GM12878 (cell line): ENCODE measurements at regions not wholly inside any gene's neighbourhood (a gene's known extent, or its start where the extent isn't known, plus 50 kb on each side); places are given as distances from the start of the nearest gene placed in this dataset.

Experiments
- ATAC-seq: fragments of 200-7000 bp; cut with Tn5 transposase; 3 replicates; pipeline ENCODE4 v1.9.1; 2020; ENCODE audit warnings: mild to moderate bottlenecking, moderate library complexity
- BruUV-seq: library from RNA; stranded (reverse); fragments of 400-500 nt; replicated peaks from 2 replicates; lab custom pipeline; 2021; lab: Mats Ljungman, UMichigan
- CTCF ChIA-PET: fragments of 300-600 bp; sonication (Branson Sonifier 250); formaldehyde crosslinking; extraction: SDS; loops from one replicate; lab custom pipeline; 2021; ENCODE audit warnings: inconsistent platforms; lab: Yijun Ruan, JAX
- POLR2A ChIA-PET: fragments of 350-600 bp; formaldehyde crosslinking; extraction: SDS; loops from one replicate; lab custom pipeline; 2021; ENCODE audit warnings: inconsistent platforms; lab: Charles Lee
- RAD21 ChIA-PET: fragments of 300-600 bp; sonication (Branson Sonifier 250); formaldehyde crosslinking; loops from one replicate; lab custom pipeline; 2023; ENCODE audit warnings: antibody characterized with exemption; ENCODE audit not compliant: unreplicated experiment; lab: Charles Lee
- SMC1A ChIA-PET: fragments of 300-600 bp; sonication (Branson Sonifier 250); formaldehyde crosslinking; loops from one replicate; lab custom pipeline; 2023; ENCODE audit not compliant: unreplicated experiment, uncharacterized antibody; lab: Charles Lee
- DNase-seq: peaks from one replicate; pipeline ENCODE4 v3.0.0-alpha.2; 2011; ENCODE audit warnings: low read depth, low spot score
- FAIRE-seq: peaks from 3 replicates; lab custom pipeline; 2011; peaks lifted over from hg19 to GRCh38; lab: Jason Lieb, UNC
- H2AFZ ChIP-seq: 2 replicates; pipeline ENCODE4 v1.6.0; 2011; ENCODE audit warnings: low read depth, low read length, control low read depth; ENCODE audit not compliant: control insufficient read depth
- H3K27ac ChIP-seq: 2 replicates; pipeline ENCODE4 v1.5.1; 2011; ENCODE audit warnings: control low read depth; ENCODE audit not compliant: control insufficient read depth, insufficient read depth
- H3K27me3 ChIP-seq, 2 experiments: replicated peaks in 1 of 2; 2 replicates each; pipeline versions ENCODE4 v1.6.0 to v1.6.1; 2011; ENCODE audit warnings: low read length in 1 of 2; ENCODE audit not compliant: control insufficient read depth in 2 of 2, insufficient read depth in 2 of 2
- H3K36me3 ChIP-seq, 2 experiments: 2 replicates each; pipeline ENCODE4 v1.5.1; 2011; ENCODE audit warnings: low read length in 1 of 2; ENCODE audit not compliant: control insufficient read depth in 2 of 2, insufficient read depth in 2 of 2
- H3K4me1 ChIP-seq: 2 replicates; pipeline ENCODE4 v1.6.1; 2011; ENCODE audit warnings: mild to moderate bottlenecking, low read length, moderate library complexity, mixed read lengths; ENCODE audit not compliant: control insufficient read depth, insufficient read depth
- H3K4me2 ChIP-seq: 2 replicates; pipeline ENCODE4 v1.6.0; 2011; ENCODE audit warnings: control low read depth; ENCODE audit not compliant: control insufficient read depth, insufficient read depth
- H3K4me3 ChIP-seq: fragments of 200-600 bp; sonication (generic); 2 replicates; pipeline ENCODE4 v1.5.1; 2016
- H3K79me2 ChIP-seq: 2 replicates; pipeline ENCODE4 v1.6.0; 2011; ENCODE audit warnings: low read length; ENCODE audit not compliant: control insufficient read depth, insufficient read depth
- H3K9ac ChIP-seq: 2 replicates; pipeline ENCODE4 v1.8.0; 2011; ENCODE audit warnings: low read length, control low read depth, mixed read lengths; ENCODE audit not compliant: control insufficient read depth, insufficient read depth
- H3K9me3 ChIP-seq: replicated peaks from 3 replicates; pipeline ENCODE4 v1.5.1; 2011; ENCODE audit warnings: mild to moderate bottlenecking, low read length; ENCODE audit not compliant: control insufficient read depth, insufficient read depth
- H4K20me1 ChIP-seq: 2 replicates; pipeline ENCODE4 v1.6.0; 2011; ENCODE audit not compliant: control insufficient read depth, insufficient read depth
- CREB1 ChIP-seq: IDR thresholded peaks from 2 replicates; pipeline ENCODE4 v1.6.1; 2012; ENCODE audit warnings: low read depth, mild to moderate bottlenecking, inconsistent platforms
- CTCF ChIP-seq, 3 experiments: IDR thresholded peaks in 2 of 3; conservative IDR thresholded peaks in 1 of 3; 2 replicates each; pipeline ENCODE4 v1.5.1; 2011; ENCODE audit warnings: low read depth in 3 of 3, low read length in 3 of 3, mild to moderate bottlenecking in 3 of 3, control low read depth in 2 of 3, moderate library complexity in 2 of 3, inconsistent platforms in 1 of 3, mixed read lengths in 1 of 3; ENCODE audit not compliant: control insufficient read depth in 2 of 3, insufficient read depth in 1 of 3; ENCODE audit errors: extremely low read depth in 1 of 3
- DPF2 ChIP-seq: fragments of 450-650 bp; IDR thresholded peaks from 2 replicates; pipeline ENCODE4 v1.6.1; 2017; ENCODE audit warnings: mild to moderate bottlenecking
- GABPA ChIP-seq: IDR thresholded peaks from 2 replicates; pipeline ENCODE4 v1.6.1; 2014; ENCODE audit warnings: antibody characterized with exemption, low read depth, mild to moderate bottlenecking, inconsistent platforms
- IRF4 ChIP-seq: IDR thresholded peaks from 2 replicates; pipeline ENCODE4 v1.6.1; 2011; ENCODE audit warnings: low read depth, low read length
- NR2C1 ChIP-seq: fragments of 450-650 bp; IDR thresholded peaks from 2 replicates; pipeline ENCODE4 v1.6.1; 2017; ENCODE audit warnings: antibody characterized with exemption, mild to moderate bottlenecking, moderate library complexity
- RUNX3 ChIP-seq: IDR thresholded peaks from 2 replicates; pipeline ENCODE4 v1.6.1; 2012; ENCODE audit warnings: low read length, inconsistent platforms
- SIN3A ChIP-seq: IDR thresholded peaks from 2 replicates; pipeline ENCODE4 v1.6.1; 2012; ENCODE audit warnings: low read depth, low read length, improper control_type of control experiment
- SMAD1 ChIP-seq: fragments of 450-650 bp; IDR thresholded peaks from 2 replicates; pipeline ENCODE4 v1.6.1; 2018; ENCODE audit warnings: mild to moderate bottlenecking, low read depth; ENCODE audit not compliant: partially characterized antibody
- TCF12 ChIP-seq: IDR thresholded peaks from 2 replicates; pipeline ENCODE4 v1.6.1; 2011; ENCODE audit warnings: low read depth, mild to moderate bottlenecking, low read length
- WGBS: methylation state at CpG from one replicate; pipeline ENCODE4 v1.1.6; 2016; ENCODE audit warnings: low lambda C conversion rate; ENCODE audit not compliant: insufficient replicate concordance, insufficient coverage; ENCODE audit errors: missing lambda C conversion rate; 5-methylcytosine and 5-hydroxymethylcytosine counted together
- in situ Hi-C: fragments of 300-500 bp; cut with MboI; formaldehyde crosslinking; loops from 9 replicates; pipeline ENCODE4 v1.14.3; 2018; ENCODE audit warnings: mixed read lengths
- intact Hi-C: fragments of 100-400 bp; cut with micrococcal nuclease; formaldehyde crosslinking; loops from one replicate; pipeline ENCODE4 v1.14.2; 2022; ENCODE audit not compliant: unreplicated experiment

- no peak for ATAC-seq
These were observed 146.2 kb upstream of the PWP1 start for GRCh38 chr12:107539196-107539939.

More at GRCh38 chr12:107539196-107539939, 146.2 kb upstream of the PWP1 start:
- TF ChIP-seq CREB1 (no peak), GABPA (no peak), CTCF (IDR thresholded peaks at IDR 0.05 in 2 of 3, conservative IDR thresholded peaks at IDR 0.05 in 1 of 3; ENCODE audit: control insufficient read depth in 2 of 3, extremely low read depth in 1 of 3, insufficient read depth in 1 of 3, low read depth in 3 of 3, low read length in 3 of 3) (no peak), DPF2 (no peak), NR2C1 (no peak), SMAD1 (no peak), RUNX3 (no peak), SIN3A (no peak), TCF12 (no peak), IRF4 (no peak)
- TF ChIP-seq, all 136 proteins: peak for 0
- Histone ChIP-seq H3K4me3 (no peak overlapping the region), H3K27ac (no peak overlapping the region), H3K9ac (no peak overlapping the region), H3K36me3 (no peaks in the 10 kb centered on the region), H3K9me3 (no peaks in the 10 kb centered on the region; the same call in 2 of the 3 replicates), H3K27me3 (no peaks in the 10 kb centered on the region), H2AFZ (no peak overlapping the region), H4K20me1 (no peaks in the 10 kb centered on the region), H3K4me1 (no peaks in the 10 kb centered on the region), H3K4me2 (no peak overlapping the region), H3K79me2 (no peaks in the 10 kb centered on the region)
- no peak for FAIRE-seq
- WGBS = 32% methylated on average over 5 of the region's 5 CpGs
- DNase-seq = no peak
- BruUV-seq = no TSS peak
- ChIA-PET RAD21 (no interaction called here), CTCF (no interaction called here), POLR2A (no interaction called here), SMC1A (interaction anchor here (1.3 kb wide), 1 partner anchor 59 kb away, joined by 6 read pairs; no protein-coding TSS in a partner anchor)
- intact Hi-C loops = no loop called here
- in situ Hi-C loops = no loop called here
